HepG2 (cell line): ENCODE measurements at regions not wholly inside any gene's neighbourhood (a gene's known extent, or its start where the extent isn't known, plus 50 kb on each side); places are given as distances from the start of the nearest gene placed in this dataset.

Source experiments
- ATAC-seq: fragments of 200-7000 bp; cut with Tn5 transposase; 3 replicates; pipeline ENCODE4 v1.9.1; 2020; ENCODE audit warnings: mild to moderate bottlenecking, moderate library complexity
- BruUV-seq: library from RNA; stranded (reverse); fragments of 400-500 nt; replicated peaks from 2 replicates; lab custom pipeline; 2021; lab: Mats Ljungman, UMichigan
- CTCF ChIA-PET: fragments of 300-600 bp; formaldehyde crosslinking; extraction: SDS; loops from one replicate; lab custom pipeline; 2021; ENCODE audit warnings: low total read pairs, inconsistent platforms, low intra/inter-chr PET ratio; lab: Yijun Ruan, JAX
- POLR2A ChIA-PET: fragments of 350-600 bp; sonication (Branson Sonifier 250); formaldehyde crosslinking; loops from one replicate; lab custom pipeline; 2020; ENCODE audit warnings: antibody characterized with exemption, inconsistent platforms; lab: Yijun Ruan, JAX
- DNase-seq: peaks from one replicate; pipeline ENCODE4 v3.0.0-alpha.2; 2015; ENCODE audit warnings: low spot score
- FAIRE-seq: peaks from 3 replicates; lab custom pipeline; 2011; peaks lifted over from hg19 to GRCh38; lab: Jason Lieb, UNC
- H2AFZ ChIP-seq: one replicate; pipeline ENCODE4 v1.6.1; 2011; ENCODE audit warnings: low read length, inconsistent platforms
- H3K27ac ChIP-seq: fragments of 300-600 bp; 3 replicates; pipeline ENCODE4 v1.8.0; 2011; ENCODE audit warnings: mixed run types, mild to moderate bottlenecking, mixed read lengths, low read length, inconsistent platforms; ENCODE audit not compliant: insufficient read depth; ENCODE audit errors: extremely low read length
- H3K27me3 ChIP-seq, 2 experiments: fragments of 200-600 bp in 1 of 2; 2 replicates in 1 of 2; 3 replicates in 1 of 2; pipeline versions ENCODE4 v1.6.0 to v1.8.0; 2011; ENCODE audit warnings: low read length in 2 of 2, mild to moderate bottlenecking in 2 of 2, moderate library complexity in 2 of 2, inconsistent platforms in 1 of 2; ENCODE audit not compliant: insufficient read depth in 2 of 2, control insufficient read depth in 1 of 2
- H3K36me3 ChIP-seq, 2 experiments: fragments of 200-600 bp in 1 of 2; replicated peaks in 1 of 2; 2 replicates in 1 of 2; 3 replicates in 1 of 2; pipeline versions ENCODE4 v1.5.1 to v1.8.0; 2011; ENCODE audit warnings: low read length in 2 of 2, inconsistent platforms in 1 of 2; ENCODE audit not compliant: insufficient read depth in 2 of 2, control insufficient read depth in 1 of 2
- H3K4me1 ChIP-seq: 2 replicates; pipeline ENCODE4 v1.5.1; 2012; ENCODE audit warnings: low read length, inconsistent platforms; ENCODE audit not compliant: insufficient read depth
- H3K4me2 ChIP-seq: 2 replicates; pipeline ENCODE4 v1.6.0; 2011; ENCODE audit warnings: low read depth, low read length, inconsistent platforms
- H3K4me3 ChIP-seq, 3 experiments: fragments of 200-600 bp in 1 of 3; sonication (generic), shearing (Covaris generic) in 1 of 3; replicated peaks in 1 of 3; 2 replicates each; pipeline ENCODE4 v1.5.1; 2011 to 2016; ENCODE audit warnings: low read length in 3 of 3, inconsistent platforms in 2 of 3, low read depth in 2 of 3, mild to moderate bottlenecking in 2 of 3, control low read depth in 1 of 3, mixed read lengths in 1 of 3; ENCODE audit not compliant: insufficient read depth in 1 of 3
- H3K79me2 ChIP-seq: one replicate; pipeline ENCODE4 v1.6.1; 2011; ENCODE audit warnings: low read length, inconsistent platforms; ENCODE audit not compliant: insufficient read depth
- H3K9ac ChIP-seq: 2 replicates; pipeline ENCODE4 v1.6.0; 2011; ENCODE audit warnings: mild to moderate bottlenecking, low read depth, low read length, inconsistent platforms; ENCODE audit not compliant: insufficient read depth
- H3K9me3 ChIP-seq: 2 replicates; pipeline ENCODE4 v1.5.1; 2012; ENCODE audit warnings: mild to moderate bottlenecking, low read length
- H4K20me1 ChIP-seq: 2 replicates; pipeline ENCODE4 v1.6.0; 2011; ENCODE audit warnings: inconsistent platforms, mild to moderate bottlenecking, low read length, moderate library complexity; ENCODE audit not compliant: insufficient read depth
- ARID2 ChIP-seq: sonication (generic); formaldehyde crosslinking; IDR thresholded peaks from 2 replicates; pipeline ENCODE4 v1.8.1; 2022; ENCODE audit warnings: mild to moderate bottlenecking, missing genetic modification reagents, borderline replicate concordance
- ATF5 ChIP-seq: sonication (generic); formaldehyde crosslinking; IDR thresholded peaks from 2 replicates; pipeline ENCODE4 v1.4.0; 2020; ENCODE audit warnings: mild to moderate bottlenecking, low read depth, missing genetic modification reagents
- ATF7-NPFF ChIP-seq: sonication (generic); formaldehyde crosslinking; IDR thresholded peaks from 2 replicates; pipeline ENCODE4 v1.8.1; 2023; ENCODE audit warnings: mild to moderate bottlenecking, low read depth, missing genetic modification reagents, moderate library complexity
- IKZF1 ChIP-seq: fragments of 450-650 bp; IDR thresholded peaks from 2 replicates; pipeline ENCODE4 v1.7.1; 2016
- MEIS2 ChIP-seq: sonication (generic); formaldehyde crosslinking; IDR thresholded peaks from 2 replicates; pipeline ENCODE4 v1.9.0; 2021; ENCODE audit warnings: mild to moderate bottlenecking, missing genetic modification reagents
- MXD4 ChIP-seq: IDR thresholded peaks from 2 replicates; pipeline ENCODE4 v1.6.1; 2016; ENCODE audit warnings: mild to moderate bottlenecking, missing biosample characterization, missing genetic modification reagents
- PBX2 ChIP-seq: IDR thresholded peaks from 2 replicates; pipeline ENCODE4 v1.6.1; 2016; ENCODE audit warnings: control low read depth
- PHF21A ChIP-seq: sonication (generic); formaldehyde crosslinking; IDR thresholded peaks from 2 replicates; pipeline ENCODE4 v1.5.0; 2020; ENCODE audit warnings: mild to moderate bottlenecking, missing genetic modification reagents
- THAP9 ChIP-seq: sonication (generic); formaldehyde crosslinking; IDR thresholded peaks from 2 replicates; pipeline ENCODE4; 2020; ENCODE audit warnings: missing genetic modification reagents, mild to moderate bottlenecking, borderline replicate concordance
- ZFYVE20 ChIP-seq: sonication (generic); formaldehyde crosslinking; IDR thresholded peaks from 2 replicates; pipeline ENCODE4 v1.8.0; 2023; ENCODE audit warnings: low read depth, mild to moderate bottlenecking, moderate library complexity, missing genetic modification reagents, borderline replicate concordance
- ZNF160 ChIP-seq: sonication (generic); formaldehyde crosslinking; IDR thresholded peaks from 2 replicates; pipeline ENCODE4 v1.8.0; 2022; ENCODE audit warnings: mild to moderate bottlenecking, inconsistent platforms, missing genetic modification reagents
- ZNF253 ChIP-seq: sonication (generic); formaldehyde crosslinking; IDR thresholded peaks from 2 replicates; pipeline ENCODE4 v1.8.0; 2022; ENCODE audit warnings: mild to moderate bottlenecking, missing genetic modification reagents, borderline replicate concordance
- ZNF432 ChIP-seq: sonication (generic); formaldehyde crosslinking; IDR thresholded peaks from 2 replicates; pipeline ENCODE4 v1.5.0; 2020; ENCODE audit warnings: missing genetic modification reagents, mild to moderate bottlenecking, borderline replicate concordance
- ZNF546 ChIP-seq: sonication (generic); formaldehyde crosslinking; conservative IDR thresholded peaks from 2 replicates; pipeline ENCODE4 v1.8.1; 2023; ENCODE audit warnings: mild to moderate bottlenecking, missing genetic modification reagents
- ZNF629 ChIP-seq: sonication (generic); formaldehyde crosslinking; conservative IDR thresholded peaks from 2 replicates; pipeline ENCODE4 v1.5.0; 2020; ENCODE audit warnings: missing genetic modification reagents
- ZNF75D ChIP-seq: sonication (generic); formaldehyde crosslinking; IDR thresholded peaks from 2 replicates; pipeline ENCODE4 v1.8.1; 2023; ENCODE audit warnings: missing genetic modification reagents, mild to moderate bottlenecking, borderline replicate concordance
- WGBS: methylation state at CpG from one replicate; pipeline ENCODE4 v1.1.6; 2017; ENCODE audit warnings: low lambda C conversion rate; 5-methylcytosine and 5-hydroxymethylcytosine counted together
- in situ Hi-C: cut with HindIII; loops from 2 replicates; pipeline ENCODE4 v1.10.0; 2017; ENCODE audit warnings: low pct_unique_long_range_greater_than_20kb; ENCODE audit not compliant: extremely low pct_ligation_motif_present
- intact Hi-C: fragments of 100-400 bp; cut with micrococcal nuclease; formaldehyde crosslinking; loops from one replicate; pipeline ENCODE4 v1.10.0; 2022; ENCODE audit not compliant: unreplicated experiment

- no peak for TF ChIP-seq THAP9 (CRISPR knock-in tag)
Measured at GRCh38 chr17:71926746-71927398, 193.9 kb upstream of the SOX9 start (continued).

- H3K4me1 ChIP-seq: no peaks in the 10 kb centered on the region
- H3K79me2 ChIP-seq: no peaks in the 10 kb centered on the region
- H3K9me3 ChIP-seq: no peaks in the 10 kb centered on the region
- H3K9ac ChIP-seq: no peak overlapping the region
- H3K4me3 ChIP-seq: no peak overlapping the region
- in situ Hi-C loops (no loop called here), intact Hi-C loops (no loop called here)
- POLR2A ChIA-PET: no interaction called here
- WGBS: 14% methylated on average over 3 of the region's 3 CpGs
- H3K27me3 ChIP-seq: no peaks in the 10 kb centered on the region; a peak in 1 of 5 replicates
- ATAC-seq: no peak
- H3K36me3 ChIP-seq: no peaks in the 10 kb centered on the region
- CTCF ChIA-PET: no interaction called here
- no TSS peak for BruUV-seq
- H2AFZ ChIP-seq: no peak overlapping the region
- no peak for TF ChIP-seq ATF5 (CRISPR knock-in tag)
- TF ChIP-seq ARID2: no peak
- TF ChIP-seq ZNF629: no peak
- no peak for TF ChIP-seq ZNF75D (CRISPR knock-in tag)
- no peak for TF ChIP-seq MEIS2 (CRISPR knock-in tag)
- TF ChIP-seq ATF7-NPFF (CRISPR knock-in tag): no peak
- no peak for TF ChIP-seq PBX2
- TF ChIP-seq ZNF546 (CRISPR knock-in tag): no peak
- TF ChIP-seq IKZF1: no peak
- TF ChIP-seq ZNF160 (CRISPR knock-in tag): no peak
- TF ChIP-seq ZFYVE20 (CRISPR knock-in tag): no peak
- TF ChIP-seq MXD4: no peak
- no peak for TF ChIP-seq ZNF432 (CRISPR knock-in tag)
- no peak for TF ChIP-seq PHF21A (CRISPR knock-in tag)
- TF ChIP-seq ZNF253: no peak
- H3K4me2 ChIP-seq: no peak overlapping the region
- no peak for FAIRE-seq
- DNase-seq: no peak
- no peaks in the 10 kb centered on the region for H4K20me1 ChIP-seq
- no peak overlapping the region for H3K27ac ChIP-seq
Measured at GRCh38 chr17:71933306-71933705, 187.5 kb upstream of the SOX9 start.
